H1 (cell line): ENCODE measurements at regions not wholly inside any gene's neighbourhood (a gene's known extent, or its start where the extent isn't known, plus 50 kb on each side); places are given as distances from the start of the nearest gene placed in this dataset.

Source experiments
- CTCF ChIA-PET: fragments of 300-600 bp; sonication (Branson Sonifier 250); formaldehyde crosslinking; loops from one replicate; lab custom pipeline; 2021; ENCODE audit not compliant: partially characterized antibody; lab: Charles Lee
- POLR2A ChIA-PET: fragments of 300-600 bp; sonication (Branson Sonifier 250); formaldehyde crosslinking; loops from one replicate; lab custom pipeline; 2021; ENCODE audit warnings: inconsistent platforms; ENCODE audit not compliant: partially characterized antibody; lab: Charles Lee
- DNase-seq, 2 experiments: peaks; one replicate each; pipeline versions ENCODE4 v3.0.0 to v3.0.0-alpha.2; 2010 to 2022; ENCODE audit warnings: low spot score in 2 of 2, low read depth in 1 of 2, mixed read lengths in 1 of 2
- FAIRE-seq: peaks from 2 replicates; lab custom pipeline; 2011; peaks lifted over from hg19 to GRCh38; lab: Jason Lieb, UNC
- H2AFZ ChIP-seq: 2 replicates; pipeline ENCODE4 v1.8.1; 2012; ENCODE audit warnings: low read length, inconsistent platforms
- H2AK5ac ChIP-seq: 2 replicates; pipeline ENCODE4 v1.6.1; 2013; ENCODE audit warnings: low read depth, low read length
- H2BK120ac ChIP-seq: replicated peaks from 2 replicates; pipeline ENCODE3; 2013; ENCODE audit warnings: low read depth, low read length, inconsistent platforms
- H2BK12ac ChIP-seq: 2 replicates; pipeline ENCODE4 v1.6.1; 2013; ENCODE audit warnings: low read depth, low read length
- H2BK15ac ChIP-seq: 2 replicates; pipeline ENCODE4 v1.6.1; 2013; ENCODE audit warnings: low read length
- H2BK20ac ChIP-seq: 2 replicates; pipeline ENCODE4 v1.6.1; 2013; ENCODE audit warnings: low read length
- H2BK5ac ChIP-seq: 2 replicates; pipeline ENCODE4 v1.6.1; 2013; ENCODE audit warnings: low read depth, low read length
- H3K14ac ChIP-seq: 2 replicates; pipeline ENCODE4 v1.6.1; 2013; ENCODE audit warnings: inconsistent platforms; ENCODE audit not compliant: insufficient read length
- H3K18ac ChIP-seq: 2 replicates; pipeline ENCODE4 v1.6.1; 2013; ENCODE audit warnings: low read length; ENCODE audit errors: extremely low read depth
- H3K23ac ChIP-seq: 2 replicates; pipeline ENCODE4 v1.6.1; 2013; ENCODE audit warnings: inconsistent platforms; ENCODE audit not compliant: insufficient read length
- H3K23me2 ChIP-seq: 2 replicates; pipeline ENCODE4 v1.6.1; 2013; ENCODE audit warnings: low read depth, low read length
- H3K27ac ChIP-seq: 2 replicates; pipeline ENCODE4 v1.6.1; 2011; ENCODE audit warnings: low read depth, low read length, inconsistent platforms
- H3K27me3 ChIP-seq, 4 experiments: replicated peaks in 1 of 4; 1 replicate in 1 of 4; 2 replicates in 3 of 4; pipeline versions ENCODE4 v1.6.1 to v1.8.1; 2011 to 2013; ENCODE audit warnings: low read length in 3 of 4, mild to moderate bottlenecking in 3 of 4, inconsistent platforms in 2 of 4, mixed read lengths in 2 of 4, moderate library complexity in 1 of 4; ENCODE audit not compliant: control insufficient read depth in 3 of 4, insufficient read depth in 3 of 4; ENCODE audit errors: extremely low read depth in 1 of 4
- H3K36me3 ChIP-seq, 4 experiments: 2 replicates each; pipeline versions ENCODE4 v1.6.1 to v1.8.1; 2011 to 2013; ENCODE audit warnings: mild to moderate bottlenecking in 4 of 4, low read length in 3 of 4, moderate library complexity in 2 of 4, control low read depth in 1 of 4, inconsistent platforms in 1 of 4; ENCODE audit not compliant: insufficient read depth in 4 of 4, control insufficient read depth in 2 of 4
- H3K4ac ChIP-seq: replicated peaks from 2 replicates; pipeline ENCODE3; 2013; ENCODE audit warnings: low read length, low read depth, mixed read lengths, inconsistent platforms; ENCODE audit not compliant: insufficient read length
- H3K4me1 ChIP-seq, 4 experiments: replicated peaks in 1 of 4; 1 replicate in 1 of 4; 2 replicates in 3 of 4; pipeline versions ENCODE4 v1.6.1 to v1.8.1; 2011 to 2013; ENCODE audit warnings: low read length in 3 of 4, inconsistent platforms in 2 of 4, mixed read lengths in 1 of 4; ENCODE audit not compliant: insufficient read depth in 4 of 4, control insufficient read depth in 3 of 4
- H3K4me2 ChIP-seq, 2 experiments: 2 replicates each; pipeline versions ENCODE4 v1.6.1 to v1.8.1; 2011 to 2013; ENCODE audit warnings: low read depth in 2 of 2, low read length in 2 of 2, control low read depth in 1 of 2, inconsistent platforms in 1 of 2, mild to moderate bottlenecking in 1 of 2; ENCODE audit not compliant: insufficient read depth in 1 of 2
- H3K4me3 ChIP-seq, 4 experiments: fragments of 200-600, 300-600 bp in 1 of 4; sonication (generic), shearing (Covaris generic), sonication (Bioruptor Twin) in 1 of 4; 2 replicates each; pipeline versions ENCODE4 v1.5.1 to v1.8.1; 2011 to 2016; ENCODE audit warnings: low read length in 4 of 4, low read depth in 3 of 4, control low read depth in 2 of 4, inconsistent platforms in 2 of 4, mild to moderate bottlenecking in 2 of 4, mixed read lengths in 1 of 4, moderate library complexity in 1 of 4; ENCODE audit not compliant: insufficient read depth in 2 of 4; ENCODE audit errors: extremely low read depth in 1 of 4
- H3K56ac ChIP-seq: replicated peaks from 2 replicates; pipeline ENCODE3; 2013; ENCODE audit warnings: low read depth, mild to moderate bottlenecking, mixed read lengths, low read length, inconsistent platforms; ENCODE audit not compliant: insufficient read length
- H3K79me1 ChIP-seq: 2 replicates; pipeline ENCODE4 v1.6.1; 2013; ENCODE audit warnings: low read depth, low read length, control low read depth
- H3K79me2 ChIP-seq, 2 experiments: 2 replicates each; pipeline versions ENCODE4 v1.6.1 to v1.8.1; 2012 to 2013; ENCODE audit warnings: low read length in 2 of 2, mild to moderate bottlenecking in 2 of 2, inconsistent platforms in 1 of 2; ENCODE audit not compliant: insufficient read depth in 2 of 2, control insufficient read depth in 1 of 2
- H3K9ac ChIP-seq, 4 experiments: replicated peaks in 1 of 4; 1 replicate in 1 of 4; 2 replicates in 3 of 4; pipeline versions ENCODE4 v1.6.1 to v1.8.1; 2011 to 2013; ENCODE audit warnings: low read depth in 3 of 4, low read length in 3 of 4, control low read depth in 2 of 4, mild to moderate bottlenecking in 2 of 4, moderate library complexity in 2 of 4, inconsistent platforms in 1 of 4; ENCODE audit errors: extremely low read depth in 1 of 4
- H3K9me3 ChIP-seq, 2 experiments: 2 replicates each; pipeline versions ENCODE4 v1.6.1 to v1.8.1; 2012 to 2013; ENCODE audit warnings: mild to moderate bottlenecking in 2 of 2, moderate library complexity in 2 of 2, control low read depth in 1 of 2, inconsistent platforms in 1 of 2, low read depth in 1 of 2, low read length in 1 of 2, mixed read lengths in 1 of 2; ENCODE audit not compliant: insufficient read depth in 2 of 2
- H4K20me1 ChIP-seq, 2 experiments: replicated peaks in 1 of 2; 2 replicates each; pipeline versions ENCODE3 to v1.8.1; 2011 to 2013; ENCODE audit warnings: inconsistent platforms in 2 of 2, low read length in 2 of 2, mild to moderate bottlenecking in 1 of 2; ENCODE audit not compliant: insufficient read depth in 2 of 2, control insufficient read depth in 1 of 2
- H4K5ac ChIP-seq: 2 replicates; pipeline ENCODE4 v1.6.1; 2013; ENCODE audit warnings: low read length, low read depth, mixed read lengths, inconsistent platforms; ENCODE audit not compliant: insufficient read length
- H4K8ac ChIP-seq: 2 replicates; pipeline ENCODE4 v1.8.0; 2013; ENCODE audit warnings: mild to moderate bottlenecking, moderate library complexity, low read length, inconsistent platforms; ENCODE audit not compliant: insufficient read depth; ENCODE audit errors: extremely low read depth
- H4K91ac ChIP-seq: replicated peaks from 2 replicates; pipeline ENCODE3; 2013; ENCODE audit warnings: low read length, mixed read lengths, inconsistent platforms; ENCODE audit not compliant: insufficient read length
- CEBPB ChIP-seq: IDR thresholded peaks from 2 replicates; pipeline ENCODE4 v1.6.1; 2012; ENCODE audit warnings: low read depth, low read length
- EGR1 ChIP-seq: IDR thresholded peaks from 2 replicates; pipeline ENCODE4 v1.6.1; 2011; ENCODE audit warnings: low read depth, low read length, borderline replicate concordance
- EP300 ChIP-seq, 2 experiments: IDR thresholded peaks; 1 replicate in 1 of 2; 2 replicates in 1 of 2; pipeline ENCODE4 v1.6.1; 2011 to 2012; ENCODE audit warnings: low read depth in 2 of 2, low read length in 2 of 2, mild to moderate bottlenecking in 2 of 2, borderline replicate concordance in 1 of 2, inconsistent platforms in 1 of 2, moderate library complexity in 1 of 2
- EZH2 ChIP-seq: fragments of 200-600 bp; sonication (generic); IDR thresholded peaks from 2 replicates; pipeline ENCODE4 v1.7.1; 2012; ENCODE audit warnings: low read depth, mild to moderate bottlenecking, moderate library complexity, low read length, inconsistent platforms; ENCODE audit not compliant: severe bottlenecking
- HDAC2 ChIP-seq, 2 experiments: fragments of 300-600 bp in 1 of 2; sonication (generic) in 1 of 2; IDR thresholded peaks; 2 replicates each; pipeline ENCODE4 v1.6.1; 2011 to 2012; ENCODE audit warnings: low read depth in 2 of 2, low read length in 2 of 2, mild to moderate bottlenecking in 2 of 2, moderate library complexity in 2 of 2, borderline replicate concordance in 1 of 2, inconsistent platforms in 1 of 2
- JUN ChIP-seq: IDR thresholded peaks from 2 replicates; pipeline ENCODE4 v1.6.1; 2011; ENCODE audit warnings: low read depth, mild to moderate bottlenecking, improper control_type of control experiment, low read length
- KDM1A ChIP-seq: fragments of 200-600, 300-600 bp; sonication (generic); IDR thresholded peaks from 2 replicates; pipeline ENCODE4 v1.7.1; 2016; ENCODE audit warnings: mild to moderate bottlenecking, low read length, borderline replicate concordance
- PHF8 ChIP-seq: fragments of 200-600 bp; sonication (generic); conservative IDR thresholded peaks from 2 replicates; pipeline ENCODE4 v1.7.1; 2012; ENCODE audit warnings: low read depth, mild to moderate bottlenecking, inconsistent platforms, low read length, moderate library complexity
- RNF2 ChIP-seq: fragments of 200-900, 300-1000 bp; sonication (generic); IDR thresholded peaks from 2 replicates; pipeline ENCODE4 v1.7.1; 2016; ENCODE audit warnings: borderline replicate concordance, low read depth, mild to moderate bottlenecking, antibody characterized with exemption, low read length; ENCODE audit not compliant: poor library complexity, severe bottlenecking; ENCODE audit errors: missing control alignments
- ZNF274 ChIP-seq: IDR thresholded peaks from 2 replicates; pipeline ENCODE4 v1.7.0; 2012; ENCODE audit warnings: low read length, borderline replicate concordance; ENCODE audit errors: extremely low read depth
- WGBS, 2 experiments: shearing (Covaris generic) in 1 of 2; methylation state at CpG; one replicate each; pipeline versions ENCODE4 v1.1.6 to v1.1.7; 2013 to 2015; ENCODE audit warnings: low lambda C conversion rate in 2 of 2, mixed read lengths in 2 of 2, inconsistent platforms in 1 of 2, low coverage in 1 of 2, missing lambda C conversion rate in 1 of 2; ENCODE audit not compliant: insufficient replicate concordance in 2 of 2, insufficient coverage in 1 of 2, insufficient read length in 1 of 2; ENCODE audit errors: extremely low coverage in 1 of 2, missing lambda C conversion rate in 1 of 2; 5-methylcytosine and 5-hydroxymethylcytosine counted together
- TF ChIP-seq, protein P1 (sequence below): IDR thresholded peaks from 2 replicates; pipeline ENCODE4 v1.6.1; 2012; ENCODE audit warnings: low read length, inconsistent platforms

DNA sequence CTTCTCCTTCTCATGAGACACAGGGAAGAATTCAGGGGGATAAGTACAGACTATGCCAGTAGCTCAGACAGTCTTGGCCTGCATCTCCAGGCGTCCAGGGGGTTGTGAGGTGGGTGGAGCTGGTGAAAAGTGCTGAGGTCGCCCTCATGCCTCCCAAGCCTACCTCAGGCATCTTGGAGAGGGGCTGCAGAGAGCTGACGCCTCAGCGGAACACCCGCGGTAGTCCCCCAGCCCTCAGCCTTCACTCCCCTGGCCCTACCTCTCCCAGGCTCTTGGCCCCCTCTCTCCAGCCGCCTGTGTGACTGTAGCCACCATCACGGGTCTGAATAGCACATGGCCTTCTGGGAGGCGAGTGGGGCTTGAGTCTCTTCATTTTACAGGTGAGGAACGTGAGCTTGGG, 59.8 kb upstream of the DLK1 start:
- Histone ChIP-seq H3K4me1 (no peaks in the 10 kb centered on the region), H3K56ac (no peak overlapping the region), H3K36me3 (no peaks in the 10 kb centered on the region), H2BK120ac (no peak overlapping the region), H2AFZ (no peak overlapping the region), H2BK20ac (no peak overlapping the region), H3K27ac (no peak overlapping the region), H3K79me1 (no peaks in the 10 kb centered on the region), H2BK12ac (no peak overlapping the region), H2BK15ac (no peak overlapping the region), H3K18ac (no peak overlapping the region), H3K4ac (no peak overlapping the region), H2AK5ac (no peak overlapping the region), H4K5ac (no peak overlapping the region), H3K9ac (no peak overlapping the region), H3K4me3 (no peak overlapping the region), H3K4me2 (no peak overlapping the region), H3K23me2 (no peaks in the 10 kb centered on the region), H4K20me1 (no peaks in the 10 kb centered on the region), H3K9me3 (no peaks in the 10 kb centered on the region), H3K23ac (no peak overlapping the region), H3K79me2 (no peaks in the 10 kb centered on the region), H3K27me3 (peaks cover 0 to 3% (median 1%) of the 10 kb centered on the region in 4 experiments; a peak in 2 of 7 replicates), H2BK5ac (no peak overlapping the region), H3K14ac (no peak overlapping the region), H4K91ac (no peak overlapping the region), H4K8ac (peak overlapping the region; percentile 35; the same call in 1 of the 2 replicates)
- ChIA-PET POLR2A (no interaction called here), CTCF (interaction anchor here (0.6 to 6.8 kb wide), 7 partner anchors 13 to 1104 kb away, joined by 3 to 53 read pairs (median 3); no protein-coding TSS in a partner anchor)
- FAIRE-seq = no peak
- WGBS, 2 experiments = 82% methylated on average over 10 of the region's 10 CpGs; no CpG with 5 or more reads in 1 of the 2 experiments
- DNase-seq = no peak
- TF ChIP-seq, protein P1, sequence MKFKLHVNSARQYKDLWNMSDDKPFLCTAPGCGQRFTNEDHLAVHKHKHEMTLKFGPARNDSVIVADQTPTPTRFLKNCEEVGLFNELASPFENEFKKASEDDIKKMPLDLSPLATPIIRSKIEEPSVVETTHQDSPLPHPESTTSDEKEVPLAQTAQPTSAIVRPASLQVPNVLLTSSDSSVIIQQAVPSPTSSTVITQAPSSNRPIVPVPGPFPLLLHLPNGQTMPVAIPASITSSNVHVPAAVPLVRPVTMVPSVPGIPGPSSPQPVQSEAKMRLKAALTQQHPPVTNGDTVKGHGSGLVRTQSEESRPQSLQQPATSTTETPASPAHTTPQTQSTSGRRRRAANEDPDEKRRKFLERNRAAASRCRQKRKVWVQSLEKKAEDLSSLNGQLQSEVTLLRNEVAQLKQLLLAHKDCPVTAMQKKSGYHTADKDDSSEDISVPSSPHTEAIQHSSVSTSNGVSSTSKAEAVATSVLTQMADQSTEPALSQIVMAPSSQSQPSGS = no peak
- TF ChIP-seq EZH2 = no peak
- TF ChIP-seq JUN = no peak
- TF ChIP-seq HDAC2 (IDR thresholded peaks at IDR 0.05; ENCODE audit: borderline replicate concordance in 1 of 2, low read depth in 2 of 2, low read length in 2 of 2) = no peak
- TF ChIP-seq PHF8 = no peak
- TF ChIP-seq RNF2 = no peak
- TF ChIP-seq EP300 (IDR thresholded peaks at IDR 0.05; ENCODE audit: borderline replicate concordance in 1 of 2, low read depth in 2 of 2, low read length in 2 of 2) = no peak
- no peak for TF ChIP-seq ZNF274
- TF ChIP-seq CEBPB = no peak
- no peak for TF ChIP-seq EGR1
- TF ChIP-seq KDM1A = no peak
